Smooth muscle cell (in vitro differentiated cells): ENCODE measurements at regions not wholly inside any gene's neighbourhood (a gene's known extent, or its start where the extent isn't known, plus 50 kb on each side); places are given as distances from the start of the nearest gene placed in this dataset.

Experiments
- DNase-seq: peaks from one replicate; lab custom pipeline; 2025; ENCODE audit not compliant: unreplicated experiment; lab: John Stamatoyannopoulos, UW
- H2AFZ ChIP-seq: fragments of 200-600 bp; sonication (generic); 2 replicates; pipeline ENCODE4 v1.6.0; 2016; ENCODE audit warnings: antibody characterized with exemption, low read depth, mild to moderate bottlenecking
- H3F3A ChIP-seq: fragments of 200-600 bp; sonication (generic); 2 replicates; pipeline ENCODE4 v1.6.0; 2017; ENCODE audit warnings: antibody characterized with exemption, low read depth
- H3K27ac ChIP-seq: fragments of 200-600 bp; sonication (generic); 2 replicates; pipeline ENCODE4 v1.5.1; 2016; ENCODE audit warnings: low read depth, mild to moderate bottlenecking
- H3K27me3 ChIP-seq: fragments of 200-600 bp; sonication (generic); 2 replicates; pipeline ENCODE4 v1.6.1; 2016; ENCODE audit warnings: low read depth, mild to moderate bottlenecking
- H3K36me3 ChIP-seq: fragments of 200-600 bp; sonication (generic); 2 replicates; pipeline ENCODE4 v1.5.1; 2016; ENCODE audit warnings: low read depth
- H3K4me1 ChIP-seq: fragments of 200-600 bp; sonication (generic); 2 replicates; pipeline ENCODE4 v1.5.1; 2016; ENCODE audit warnings: low read depth
- H3K4me2 ChIP-seq: fragments of 200-600 bp; sonication (generic); 2 replicates; pipeline ENCODE4 v1.6.0; 2016; ENCODE audit warnings: mild to moderate bottlenecking
- H3K4me3 ChIP-seq: fragments of 200-600 bp; sonication (generic); 2 replicates; pipeline ENCODE4 v1.5.1; 2016; ENCODE audit warnings: mild to moderate bottlenecking
- H3K79me2 ChIP-seq: fragments of 200-600 bp; sonication (generic); 2 replicates; pipeline ENCODE4 v1.6.0; 2016; ENCODE audit warnings: low read depth, mild to moderate bottlenecking
- H3K9ac ChIP-seq: fragments of 200-600 bp; sonication (generic); 2 replicates; pipeline ENCODE4 v1.6.0; 2016; ENCODE audit warnings: low read depth
- H3K9me3 ChIP-seq: fragments of 200-600 bp; sonication (generic); replicated peaks from 2 replicates; pipeline ENCODE4 v1.5.1; 2016; ENCODE audit warnings: low read depth
- H4K20me1 ChIP-seq: fragments of 200-600 bp; sonication (generic); 2 replicates; pipeline ENCODE4 v1.6.0; 2016; ENCODE audit warnings: low read depth
- CTCF ChIP-seq: fragments of 200-600 bp; sonication (generic); IDR thresholded peaks from 2 replicates; pipeline ENCODE4 v1.5.1; 2017; ENCODE audit warnings: borderline replicate concordance, mild to moderate bottlenecking, antibody characterized with exemption; ENCODE audit not compliant: insufficient read depth, poor library complexity, severe bottlenecking
- WGBS: methylation state at CpG from one replicate; pipeline ENCODE4 v1.1.7; 2016; ENCODE audit warnings: low lambda C conversion rate; 5-methylcytosine and 5-hydroxymethylcytosine counted together

- Histone ChIP-seq H4K20me1 (no peaks in the 10 kb centered on the region), H3K27me3 (no peaks in the 10 kb centered on the region), H3K4me3 (no peak overlapping the region), H3K9me3 (peaks cover 7% of the 10 kb centered on the region), H3K4me2 (no peak overlapping the region), H2AFZ (no peak overlapping the region), H3K4me1 (no peaks in the 10 kb centered on the region), H3K79me2 (no peaks in the 10 kb centered on the region), H3K9ac (no peak overlapping the region), H3K27ac (no peak overlapping the region), H3K36me3 (no peaks in the 10 kb centered on the region), H3F3A (no peaks in the 10 kb centered on the region)
- WGBS: 67% methylated on average over 4 of the region's 4 CpGs
- no peak for DNase-seq
- no peak for TF ChIP-seq CTCF
Measured at GRCh38 chr20:55881204-55881603, 124.1 kb downstream of the CBLN4 start.

GRCh38 chr20:55880361-55880760 lies 125.0 kb downstream of the CBLN4 start:
- H3K27me3 ChIP-seq: no peaks in the 10 kb centered on the region
- H3K9ac ChIP-seq: no peak overlapping the region
- WGBS: 86% methylated on average over 4 of the region's 4 CpGs
- H3K4me2 ChIP-seq: no peak overlapping the region
- no peaks in the 10 kb centered on the region for H3F3A ChIP-seq
- peaks cover 10% of the 10 kb centered on the region for H3K9me3 ChIP-seq
- no peak for TF ChIP-seq CTCF
- no peak overlapping the region for H3K27ac ChIP-seq
- no peaks in the 10 kb centered on the region for H3K4me1 ChIP-seq
- no peaks in the 10 kb centered on the region for H3K36me3 ChIP-seq
- no peak overlapping the region for H2AFZ ChIP-seq
- H3K79me2 ChIP-seq: no peaks in the 10 kb centered on the region
- H4K20me1 ChIP-seq: no peaks in the 10 kb centered on the region
- H3K4me3 ChIP-seq: no peak overlapping the region
- no peak for DNase-seq

GRCh38 chr20:55855052-55855451 lies 150.3 kb downstream of the CBLN4 start:
- Histone ChIP-seq H3K4me2 (no peak overlapping the region), H3K36me3 (no peaks in the 10 kb centered on the region), H3K27ac (no peak overlapping the region), H3K9me3 (peaks cover 5% of the 10 kb centered on the region), H2AFZ (no peak overlapping the region), H3K9ac (no peak overlapping the region), H3K27me3 (no peaks in the 10 kb centered on the region), H3K79me2 (no peaks in the 10 kb centered on the region), H3K4me3 (no peak overlapping the region), H3K4me1 (no peaks in the 10 kb centered on the region), H4K20me1 (no peaks in the 10 kb centered on the region), H3F3A (no peaks in the 10 kb centered on the region)
- TF ChIP-seq CTCF: no peak
- 51% methylated on average over 1 of the region's 1 CpG for WGBS
- no peak for DNase-seq

GRCh38 chr20:55830121-55830827 lies 175.0 kb downstream of the CBLN4 start:
- DNase-seq: no peak
- no peaks in the 10 kb centered on the region for H4K20me1 ChIP-seq
- H3K79me2 ChIP-seq: no peaks in the 10 kb centered on the region
- H3K4me1 ChIP-seq: no peaks in the 10 kb centered on the region
- H3K36me3 ChIP-seq: no peaks in the 10 kb centered on the region
- H3K4me2 ChIP-seq: no peak overlapping the region
- no peaks in the 10 kb centered on the region for H3K27me3 ChIP-seq
- no peak overlapping the region for H3K9ac ChIP-seq
- no peak overlapping the region for H3K4me3 ChIP-seq
- no peak for TF ChIP-seq CTCF
- no peaks in the 10 kb centered on the region for H3F3A ChIP-seq
- WGBS: 62% methylated on average over 4 of the region's 4 CpGs
- H3K27ac ChIP-seq: no peak overlapping the region
- no peak overlapping the region for H2AFZ ChIP-seq
- H3K9me3 ChIP-seq: peaks cover 4% of the 10 kb centered on the region
